H1 (cell line): ENCODE measurements at regions not wholly inside any gene's neighbourhood (a gene's known extent, or its start where the extent isn't known, plus 50 kb on each side); places are given as distances from the start of the nearest gene placed in this dataset.

Experiments used
- CTCF ChIA-PET: fragments of 300-600 bp; sonication (Branson Sonifier 250); formaldehyde crosslinking; loops from one replicate; lab custom pipeline; 2021; ENCODE audit not compliant: partially characterized antibody; lab: Charles Lee
- POLR2A ChIA-PET: fragments of 300-600 bp; sonication (Branson Sonifier 250); formaldehyde crosslinking; loops from one replicate; lab custom pipeline; 2021; ENCODE audit warnings: inconsistent platforms; ENCODE audit not compliant: partially characterized antibody; lab: Charles Lee
- DNase-seq, 2 experiments: peaks; one replicate each; pipeline versions ENCODE4 v3.0.0 to v3.0.0-alpha.2; 2010 to 2022; ENCODE audit warnings: low spot score in 2 of 2, low read depth in 1 of 2, mixed read lengths in 1 of 2
- FAIRE-seq: peaks from 2 replicates; lab custom pipeline; 2011; peaks lifted over from hg19 to GRCh38; lab: Jason Lieb, UNC
- H2AFZ ChIP-seq: 2 replicates; pipeline ENCODE4 v1.8.1; 2012; ENCODE audit warnings: low read length, inconsistent platforms
- H2AK5ac ChIP-seq: 2 replicates; pipeline ENCODE4 v1.6.1; 2013; ENCODE audit warnings: low read depth, low read length
- H2BK120ac ChIP-seq: replicated peaks from 2 replicates; pipeline ENCODE3; 2013; ENCODE audit warnings: low read depth, low read length, inconsistent platforms
- H2BK12ac ChIP-seq: 2 replicates; pipeline ENCODE4 v1.6.1; 2013; ENCODE audit warnings: low read depth, low read length
- H2BK15ac ChIP-seq: 2 replicates; pipeline ENCODE4 v1.6.1; 2013; ENCODE audit warnings: low read length
- H2BK20ac ChIP-seq: 2 replicates; pipeline ENCODE4 v1.6.1; 2013; ENCODE audit warnings: low read length
- H2BK5ac ChIP-seq: 2 replicates; pipeline ENCODE4 v1.6.1; 2013; ENCODE audit warnings: low read depth, low read length
- H3K14ac ChIP-seq: 2 replicates; pipeline ENCODE4 v1.6.1; 2013; ENCODE audit warnings: inconsistent platforms; ENCODE audit not compliant: insufficient read length
- H3K18ac ChIP-seq: 2 replicates; pipeline ENCODE4 v1.6.1; 2013; ENCODE audit warnings: low read length; ENCODE audit errors: extremely low read depth
- H3K23ac ChIP-seq: 2 replicates; pipeline ENCODE4 v1.6.1; 2013; ENCODE audit warnings: inconsistent platforms; ENCODE audit not compliant: insufficient read length
- H3K23me2 ChIP-seq: 2 replicates; pipeline ENCODE4 v1.6.1; 2013; ENCODE audit warnings: low read depth, low read length
- H3K27ac ChIP-seq: 2 replicates; pipeline ENCODE4 v1.6.1; 2011; ENCODE audit warnings: low read depth, low read length, inconsistent platforms
- H3K27me3 ChIP-seq, 4 experiments: replicated peaks in 1 of 4; 1 replicate in 1 of 4; 2 replicates in 3 of 4; pipeline versions ENCODE4 v1.6.1 to v1.8.1; 2011 to 2013; ENCODE audit warnings: low read length in 3 of 4, mild to moderate bottlenecking in 3 of 4, inconsistent platforms in 2 of 4, mixed read lengths in 2 of 4, moderate library complexity in 1 of 4; ENCODE audit not compliant: control insufficient read depth in 3 of 4, insufficient read depth in 3 of 4; ENCODE audit errors: extremely low read depth in 1 of 4
- H3K36me3 ChIP-seq, 4 experiments: 2 replicates each; pipeline versions ENCODE4 v1.6.1 to v1.8.1; 2011 to 2013; ENCODE audit warnings: mild to moderate bottlenecking in 4 of 4, low read length in 3 of 4, moderate library complexity in 2 of 4, control low read depth in 1 of 4, inconsistent platforms in 1 of 4; ENCODE audit not compliant: insufficient read depth in 4 of 4, control insufficient read depth in 2 of 4
- H3K4ac ChIP-seq: replicated peaks from 2 replicates; pipeline ENCODE3; 2013; ENCODE audit warnings: low read length, low read depth, mixed read lengths, inconsistent platforms; ENCODE audit not compliant: insufficient read length
- H3K4me1 ChIP-seq, 4 experiments: replicated peaks in 1 of 4; 1 replicate in 1 of 4; 2 replicates in 3 of 4; pipeline versions ENCODE4 v1.6.1 to v1.8.1; 2011 to 2013; ENCODE audit warnings: low read length in 3 of 4, inconsistent platforms in 2 of 4, mixed read lengths in 1 of 4; ENCODE audit not compliant: insufficient read depth in 4 of 4, control insufficient read depth in 3 of 4
- H3K4me2 ChIP-seq, 2 experiments: 2 replicates each; pipeline versions ENCODE4 v1.6.1 to v1.8.1; 2011 to 2013; ENCODE audit warnings: low read depth in 2 of 2, low read length in 2 of 2, control low read depth in 1 of 2, inconsistent platforms in 1 of 2, mild to moderate bottlenecking in 1 of 2; ENCODE audit not compliant: insufficient read depth in 1 of 2
- H3K4me3 ChIP-seq, 4 experiments: fragments of 200-600, 300-600 bp in 1 of 4; sonication (generic), shearing (Covaris generic), sonication (Bioruptor Twin) in 1 of 4; 2 replicates each; pipeline versions ENCODE4 v1.5.1 to v1.8.1; 2011 to 2016; ENCODE audit warnings: low read length in 4 of 4, low read depth in 3 of 4, control low read depth in 2 of 4, inconsistent platforms in 2 of 4, mild to moderate bottlenecking in 2 of 4, mixed read lengths in 1 of 4, moderate library complexity in 1 of 4; ENCODE audit not compliant: insufficient read depth in 2 of 4; ENCODE audit errors: extremely low read depth in 1 of 4
- H3K56ac ChIP-seq: replicated peaks from 2 replicates; pipeline ENCODE3; 2013; ENCODE audit warnings: low read depth, mild to moderate bottlenecking, mixed read lengths, low read length, inconsistent platforms; ENCODE audit not compliant: insufficient read length
- H3K79me1 ChIP-seq: 2 replicates; pipeline ENCODE4 v1.6.1; 2013; ENCODE audit warnings: low read depth, low read length, control low read depth
- H3K79me2 ChIP-seq, 2 experiments: 2 replicates each; pipeline versions ENCODE4 v1.6.1 to v1.8.1; 2012 to 2013; ENCODE audit warnings: low read length in 2 of 2, mild to moderate bottlenecking in 2 of 2, inconsistent platforms in 1 of 2; ENCODE audit not compliant: insufficient read depth in 2 of 2, control insufficient read depth in 1 of 2
- H3K9ac ChIP-seq, 4 experiments: replicated peaks in 1 of 4; 1 replicate in 1 of 4; 2 replicates in 3 of 4; pipeline versions ENCODE4 v1.6.1 to v1.8.1; 2011 to 2013; ENCODE audit warnings: low read depth in 3 of 4, low read length in 3 of 4, control low read depth in 2 of 4, mild to moderate bottlenecking in 2 of 4, moderate library complexity in 2 of 4, inconsistent platforms in 1 of 4; ENCODE audit errors: extremely low read depth in 1 of 4
- H3K9me3 ChIP-seq, 2 experiments: 2 replicates each; pipeline versions ENCODE4 v1.6.1 to v1.8.1; 2012 to 2013; ENCODE audit warnings: mild to moderate bottlenecking in 2 of 2, moderate library complexity in 2 of 2, control low read depth in 1 of 2, inconsistent platforms in 1 of 2, low read depth in 1 of 2, low read length in 1 of 2, mixed read lengths in 1 of 2; ENCODE audit not compliant: insufficient read depth in 2 of 2
- H4K20me1 ChIP-seq, 2 experiments: replicated peaks in 1 of 2; 2 replicates each; pipeline versions ENCODE3 to v1.8.1; 2011 to 2013; ENCODE audit warnings: inconsistent platforms in 2 of 2, low read length in 2 of 2, mild to moderate bottlenecking in 1 of 2; ENCODE audit not compliant: insufficient read depth in 2 of 2, control insufficient read depth in 1 of 2
- H4K5ac ChIP-seq: 2 replicates; pipeline ENCODE4 v1.6.1; 2013; ENCODE audit warnings: low read length, low read depth, mixed read lengths, inconsistent platforms; ENCODE audit not compliant: insufficient read length
- H4K8ac ChIP-seq: 2 replicates; pipeline ENCODE4 v1.8.0; 2013; ENCODE audit warnings: mild to moderate bottlenecking, moderate library complexity, low read length, inconsistent platforms; ENCODE audit not compliant: insufficient read depth; ENCODE audit errors: extremely low read depth
- H4K91ac ChIP-seq: replicated peaks from 2 replicates; pipeline ENCODE3; 2013; ENCODE audit warnings: low read length, mixed read lengths, inconsistent platforms; ENCODE audit not compliant: insufficient read length
- PHF8 ChIP-seq: fragments of 200-600 bp; sonication (generic); conservative IDR thresholded peaks from 2 replicates; pipeline ENCODE4 v1.7.1; 2012; ENCODE audit warnings: low read depth, mild to moderate bottlenecking, inconsistent platforms, low read length, moderate library complexity
- WGBS, 2 experiments: shearing (Covaris generic) in 1 of 2; methylation state at CpG; one replicate each; pipeline versions ENCODE4 v1.1.6 to v1.1.7; 2013 to 2015; ENCODE audit warnings: low lambda C conversion rate in 2 of 2, mixed read lengths in 2 of 2, inconsistent platforms in 1 of 2, low coverage in 1 of 2, missing lambda C conversion rate in 1 of 2; ENCODE audit not compliant: insufficient replicate concordance in 2 of 2, insufficient coverage in 1 of 2, insufficient read length in 1 of 2; ENCODE audit errors: extremely low coverage in 1 of 2, missing lambda C conversion rate in 1 of 2; 5-methylcytosine and 5-hydroxymethylcytosine counted together

DNA sequence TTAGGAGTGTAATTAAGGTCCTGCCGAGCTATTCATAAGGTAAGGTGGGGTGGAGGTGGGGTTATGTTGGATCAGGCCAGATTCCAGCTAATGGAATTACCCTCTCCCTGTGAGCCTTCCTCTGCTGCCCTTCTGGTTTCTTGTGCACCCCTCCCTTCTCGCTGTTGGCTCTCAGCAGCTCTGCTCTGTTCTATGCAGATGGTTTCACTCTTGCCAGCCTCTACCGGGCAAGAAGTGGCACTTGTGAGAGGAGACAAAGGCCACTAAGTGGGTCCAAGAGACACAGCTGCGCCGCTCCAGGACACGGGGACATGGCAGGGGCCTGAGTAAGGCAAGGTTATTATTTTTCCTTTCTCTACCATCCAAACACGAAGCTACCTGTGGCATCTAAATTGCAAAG lies 334.4 kb downstream of the EMP1 start:
- H3K4ac ChIP-seq: no peak overlapping the region
- no peak overlapping the region for H2BK12ac ChIP-seq
- H2BK15ac ChIP-seq: no peak overlapping the region
- H3K4me1 ChIP-seq: peaks cover 4 to 7% (median 4%) of the 10 kb centered on the region in 4 experiments
- H3K79me1 ChIP-seq: no peaks in the 10 kb centered on the region
- WGBS, 2 experiments: 95% methylated on average over 7 of the region's 7 CpGs; no CpG with 5 or more reads in 1 of the 2 experiments
- H3K79me2 ChIP-seq: no peaks in the 10 kb centered on the region
- no peak overlapping the region for H4K8ac ChIP-seq
- H3K4me2 ChIP-seq: no peak overlapping the region
- H3K27ac ChIP-seq: no peak overlapping the region
- H3K27me3 ChIP-seq: no peaks in the 10 kb centered on the region; a peak in 1 of 7 replicates
- no peak overlapping the region for H4K5ac ChIP-seq
- H3K4me3 ChIP-seq: no peak overlapping the region
- no peak overlapping the region for H2BK20ac ChIP-seq
- no peak overlapping the region for H2BK5ac ChIP-seq
- no peak overlapping the region for H2AFZ ChIP-seq
- H3K56ac ChIP-seq: no peak overlapping the region
- H3K14ac ChIP-seq: no peak overlapping the region
- no peak overlapping the region for H3K23ac ChIP-seq
- no peak overlapping the region for H4K91ac ChIP-seq
- ChIA-PET CTCF (interaction anchor here (0.7 to 2.1 kb wide), 6 partner anchors 17 to 451 kb away, joined by 3 to 9 read pairs (median 4); no protein-coding TSS in a partner anchor), POLR2A (no interaction called here)
- no peak for FAIRE-seq
- H2BK120ac ChIP-seq: no peak overlapping the region
- H3K36me3 ChIP-seq: no peaks in the 10 kb centered on the region
- H3K23me2 ChIP-seq: no peaks in the 10 kb centered on the region
- H3K9me3 ChIP-seq: peaks cover 2 to 10% of the 10 kb centered on the region in 2 experiments; a peak in 2 of 4 replicates
- H3K18ac ChIP-seq: no peak overlapping the region
- no peak for TF ChIP-seq PHF8
- DNase-seq: no peak
- H3K9ac ChIP-seq: no peak overlapping the region
- no peak overlapping the region for H2AK5ac ChIP-seq
- no peaks in the 10 kb centered on the region for H4K20me1 ChIP-seq
